ENCODE measurements at regions not wholly inside any gene's neighbourhood (a gene's known extent, or its start where the extent isn't known, plus 50 kb on each side); places are given as distances from the start of the nearest gene placed in this dataset.

DNA sequence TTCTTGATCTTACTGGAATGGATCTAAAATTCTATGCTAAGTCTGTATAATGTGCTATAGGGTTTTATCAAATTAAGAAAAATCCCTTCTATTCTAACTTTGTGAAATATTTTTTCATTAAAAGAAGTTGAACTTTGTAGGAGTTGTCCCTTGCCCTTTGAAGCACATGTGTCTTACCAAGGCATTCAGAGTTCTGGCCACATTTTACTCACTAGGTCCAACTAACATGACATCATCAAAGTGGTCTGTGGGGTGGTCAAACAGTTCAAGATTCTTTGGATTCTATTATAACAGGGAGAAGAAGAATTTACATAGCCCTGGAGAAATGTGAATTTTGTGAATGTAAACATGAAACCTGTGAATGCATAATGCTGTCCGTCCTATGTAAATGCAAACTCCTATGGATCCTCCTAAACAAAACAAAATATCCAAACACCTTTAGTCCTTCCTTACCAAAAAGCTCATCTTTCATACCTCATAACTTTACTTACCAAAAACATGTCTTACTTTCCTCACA lies 88.7 kb downstream of the EBNA1BP2 start:
- TF ChIP-seq, protein P1, sequence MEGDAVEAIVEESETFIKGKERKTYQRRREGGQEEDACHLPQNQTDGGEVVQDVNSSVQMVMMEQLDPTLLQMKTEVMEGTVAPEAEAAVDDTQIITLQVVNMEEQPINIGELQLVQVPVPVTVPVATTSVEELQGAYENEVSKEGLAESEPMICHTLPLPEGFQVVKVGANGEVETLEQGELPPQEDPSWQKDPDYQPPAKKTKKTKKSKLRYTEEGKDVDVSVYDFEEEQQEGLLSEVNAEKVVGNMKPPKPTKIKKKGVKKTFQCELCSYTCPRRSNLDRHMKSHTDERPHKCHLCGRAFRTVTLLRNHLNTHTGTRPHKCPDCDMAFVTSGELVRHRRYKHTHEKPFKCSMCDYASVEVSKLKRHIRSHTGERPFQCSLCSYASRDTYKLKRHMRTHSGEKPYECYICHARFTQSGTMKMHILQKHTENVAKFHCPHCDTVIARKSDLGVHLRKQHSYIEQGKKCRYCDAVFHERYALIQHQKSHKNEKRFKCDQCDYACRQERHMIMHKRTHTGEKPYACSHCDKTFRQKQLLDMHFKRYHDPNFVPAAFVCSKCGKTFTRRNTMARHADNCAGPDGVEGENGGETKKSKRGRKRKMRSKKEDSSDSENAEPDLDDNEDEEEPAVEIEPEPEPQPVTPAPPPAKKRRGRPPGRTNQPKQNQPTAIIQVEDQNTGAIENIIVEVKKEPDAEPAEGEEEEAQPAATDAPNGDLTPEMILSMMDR (conservative IDR thresholded peaks at IDR 0.05; ENCODE audit: low read depth in 2 of 2), result no peak
- TF ChIP-seq POLR2AphosphoS5 (IDR thresholded peaks at IDR 0.05; ENCODE audit: low read depth), result no peak
